ENCODE measurements at regions not wholly inside any gene's neighbourhood (a gene's known extent, or its start where the extent isn't known, plus 50 kb on each side); places are given as distances from the start of the nearest gene placed in this dataset.

GRCh38 chr2:71934595-71935261 is 212.9 kb downstream of the CYP26B1 start:
- TF ChIP-seq EZH2 (IDR thresholded peaks at IDR 0.05; ENCODE audit: insufficient read depth, poor library complexity, severe bottlenecking) (no peak), EZH2phosphoT487 (IDR thresholded peaks at IDR 0.05; ENCODE audit: insufficient read depth, low read depth) (no peak)

Measured in GM23248 (cell line).